HCT116 (cell line): ENCODE measurements at regions not wholly inside any gene's neighbourhood (a gene's known extent, or its start where the extent isn't known, plus 50 kb on each side); places are given as distances from the start of the nearest gene placed in this dataset.

Experiments used
- ATAC-seq: fragments of 200-7000 bp; cut with Tn5 transposase; 2 replicates; pipeline ENCODE4 v1.9.1; 2020; ENCODE audit warnings: mild to moderate bottlenecking, moderate library complexity
- BruUV-seq: library from RNA; stranded (reverse); fragments of 400-500 nt; replicated peaks from 2 replicates; lab custom pipeline; 2021; lab: Mats Ljungman, UMichigan
- CTCF ChIA-PET: fragments of 300-600 bp; sonication (Branson Sonifier 250); formaldehyde crosslinking; loops from one replicate; lab custom pipeline; 2021; ENCODE audit warnings: antibody characterized with exemption; lab: Charles Lee
- POLR2A ChIA-PET: fragments of 300-600, 350-600 bp; sonication (Branson Sonifier 250); formaldehyde crosslinking; loops from one replicate; lab custom pipeline; 2021; ENCODE audit warnings: antibody characterized with exemption; lab: Charles Lee
- RAD21 ChIA-PET, 2 experiments: fragments of 300-600 bp; sonication (Branson Sonifier 250); formaldehyde crosslinking; loops; one replicate each; lab custom pipeline; 2023; ENCODE audit warnings: low total read pairs in 2 of 2; ENCODE audit not compliant: uncharacterized antibody in 2 of 2, unreplicated experiment in 2 of 2, low non-redundant PET in 1 of 2; lab: Charles Lee
- DNase-seq: peaks from one replicate; pipeline ENCODE4 v3.0.0-alpha.2; 2010; ENCODE audit warnings: low read depth, low spot score
- H2AFZ ChIP-seq: fragments of 200-600 bp; shearing (Covaris generic), sonication (generic); 2 replicates; pipeline ENCODE4 v1.6.1; 2017; ENCODE audit warnings: low read depth, mixed run types, mixed read lengths, antibody characterized with exemption, low read length; ENCODE audit not compliant: poor library complexity, severe bottlenecking
- H3K27ac ChIP-seq: 2 replicates; pipeline ENCODE4 v1.5.1; 2012; ENCODE audit warnings: low read depth, low read length
- H3K27me3 ChIP-seq: fragments of 200-600 bp; sonication (generic); 2 replicates; pipeline ENCODE4 v1.6.1; 2016; ENCODE audit warnings: mixed run types, low read length, mixed read lengths; ENCODE audit not compliant: insufficient read depth
- H3K36me3 ChIP-seq, 2 experiments: fragments of 200-500 bp in 1 of 2; fragments of 200-600 bp in 1 of 2; sonication (Bioruptor generic) in 1 of 2; sonication (generic) in 1 of 2; 2 replicates each; pipeline versions ENCODE4 v1.5.1 to v1.6.1; 2014 to 2016; ENCODE audit warnings: low read length in 2 of 2, inconsistent platforms in 1 of 2, mixed read lengths in 1 of 2, mixed run types in 1 of 2; ENCODE audit not compliant: insufficient read depth in 2 of 2, control insufficient read depth in 1 of 2
- H3K4me1 ChIP-seq, 2 experiments: fragments of 200-600 bp in 1 of 2; sonication (generic) in 1 of 2; 2 replicates each; pipeline versions ENCODE4 v1.5.1 to v1.6.1; 2012 to 2017; ENCODE audit warnings: low read length in 2 of 2, inconsistent platforms in 1 of 2, mild to moderate bottlenecking in 1 of 2, mixed read lengths in 1 of 2, mixed run types in 1 of 2, moderate library complexity in 1 of 2; ENCODE audit not compliant: insufficient read depth in 2 of 2, control insufficient read depth in 1 of 2
- H3K4me2 ChIP-seq: fragments of 200-600 bp; sonication (generic); 2 replicates; pipeline ENCODE4 v1.6.1; 2017; ENCODE audit warnings: mixed run types, low read length, mixed read lengths
- H3K4me3 ChIP-seq, 2 experiments: fragments of 200-600 bp in 1 of 2; sonication (generic) in 1 of 2; replicated peaks in 1 of 2; 2 replicates each; pipeline ENCODE4 v1.5.1; 2011 to 2016; ENCODE audit warnings: low read length in 2 of 2, control low read depth in 1 of 2, low read depth in 1 of 2, mild to moderate bottlenecking in 1 of 2, mixed read lengths in 1 of 2, mixed run types in 1 of 2
- H3K79me2 ChIP-seq: fragments of 200-600 bp; sonication (generic); 2 replicates; pipeline ENCODE4 v1.6.1; 2017; ENCODE audit warnings: mild to moderate bottlenecking, mixed run types, low read length, moderate library complexity, mixed read lengths; ENCODE audit not compliant: insufficient read depth
- H3K9ac ChIP-seq: fragments of 200-600 bp; sonication (generic); 2 replicates; pipeline ENCODE4 v1.6.1; 2016; ENCODE audit warnings: low read length, mixed read lengths
- H3K9me2 ChIP-seq: fragments of 200-600 bp; sonication (generic), shearing (Covaris generic); 2 replicates; pipeline ENCODE4 v1.6.1; 2017; ENCODE audit warnings: mixed run types, mild to moderate bottlenecking, moderate library complexity; ENCODE audit not compliant: insufficient read depth
- H3K9me3 ChIP-seq, 2 experiments: fragments of 200-500 bp in 1 of 2; fragments of 200-600 bp in 1 of 2; sonication (Bioruptor generic) in 1 of 2; sonication (generic) in 1 of 2; 2 replicates each; pipeline ENCODE4 v1.6.1; 2014 to 2017; ENCODE audit warnings: low read length in 2 of 2, mixed read lengths in 2 of 2, inconsistent platforms in 1 of 2, low read depth in 1 of 2, mild to moderate bottlenecking in 1 of 2, mixed run types in 1 of 2, moderate library complexity in 1 of 2; ENCODE audit not compliant: control insufficient read depth in 1 of 2, insufficient read depth in 1 of 2
- H4K20me1 ChIP-seq: fragments of 200-600 bp; sonication (generic), shearing (Covaris generic); 2 replicates; pipeline ENCODE4 v1.6.1; 2017; ENCODE audit warnings: mixed run types, mild to moderate bottlenecking, moderate library complexity; ENCODE audit not compliant: insufficient read depth
- CBX3 ChIP-seq: IDR thresholded peaks from 2 replicates; pipeline ENCODE4 v1.6.1; 2012; ENCODE audit warnings: low read depth
- CEBPB ChIP-seq: IDR thresholded peaks from 2 replicates; pipeline ENCODE4 v1.6.1; 2012; ENCODE audit warnings: low read depth
- EGR1 ChIP-seq: IDR thresholded peaks from 2 replicates; pipeline ENCODE4 v1.6.1; 2012; ENCODE audit warnings: low read depth
- EZH2 ChIP-seq: fragments of 200-600 bp; sonication (generic); IDR thresholded peaks from 2 replicates; pipeline ENCODE4 v1.6.1; 2017; ENCODE audit warnings: antibody characterized with exemption, mixed run types
- FOSL1 ChIP-seq: IDR thresholded peaks from 2 replicates; pipeline ENCODE4 v1.6.1; 2012; ENCODE audit warnings: low read depth
- JUND ChIP-seq: IDR thresholded peaks from 2 replicates; pipeline ENCODE4 v1.6.1; 2012
- POLR2A ChIP-seq: IDR thresholded peaks from 2 replicates; pipeline ENCODE4 v1.7.0; 2011; ENCODE audit warnings: borderline replicate concordance; ENCODE audit not compliant: insufficient read depth, insufficient read length; ENCODE audit errors: extremely low read depth
- POLR2AphosphoS5 ChIP-seq: IDR thresholded peaks from 2 replicates; pipeline ENCODE4 v1.6.1; 2011; ENCODE audit warnings: mild to moderate bottlenecking, low read depth, low read length, moderate library complexity
- RAD21 ChIP-seq: IDR thresholded peaks from 2 replicates; pipeline ENCODE4 v1.6.1; 2012; ENCODE audit warnings: low read depth, mild to moderate bottlenecking
- SIN3A ChIP-seq: IDR thresholded peaks from 2 replicates; pipeline ENCODE4 v1.6.1; 2012; ENCODE audit warnings: low read depth
- SP1 ChIP-seq: IDR thresholded peaks from 2 replicates; pipeline ENCODE4 v1.6.1; 2012; ENCODE audit warnings: low read depth
- TCF7L2 ChIP-seq: IDR thresholded peaks from 2 replicates; pipeline ENCODE4 v1.7.0; 2011; ENCODE audit warnings: borderline replicate concordance, inconsistent platforms; ENCODE audit not compliant: insufficient read depth, insufficient read length; ENCODE audit errors: extremely low read depth
- YY1 ChIP-seq: IDR thresholded peaks from 2 replicates; pipeline ENCODE4 v1.6.1; 2011; ENCODE audit warnings: low read length, low read depth, moderate library complexity, mild to moderate bottlenecking; ENCODE audit not compliant: insufficient replicate concordance; ENCODE audit errors: extremely low read depth
- ZFX ChIP-seq: fragments of 450-650 bp; IDR thresholded peaks from 2 replicates; pipeline ENCODE4 v1.6.1; 2017
- ZNF274 ChIP-seq: fragments of 200-500 bp; sonication (Bioruptor generic); IDR thresholded peaks from 2 replicates; pipeline ENCODE4 v1.6.1; 2014; ENCODE audit warnings: mild to moderate bottlenecking, low read depth, low read length, inconsistent platforms
- intact Hi-C: fragments of 100-400 bp; cut with micrococcal nuclease; formaldehyde crosslinking; loops from 2 replicates; pipeline ENCODE4 v1.10.0; 2022
- TF ChIP-seq, protein P1 (sequence below): IDR thresholded peaks from 2 replicates; pipeline ENCODE4 v1.6.1; 2012; ENCODE audit warnings: low read depth
- TF ChIP-seq, protein P2 (sequence below): IDR thresholded peaks from 2 replicates; pipeline ENCODE4 v1.6.1; 2012
- TF ChIP-seq, protein P3 (sequence below): IDR thresholded peaks from 2 replicates; pipeline ENCODE4 v1.6.1; 2012
- TF ChIP-seq, protein P4 (sequence below): IDR thresholded peaks from 2 replicates; pipeline ENCODE4 v1.6.1; 2011; ENCODE audit warnings: mild to moderate bottlenecking, low read length, moderate library complexity; ENCODE audit not compliant: insufficient replicate concordance; ENCODE audit errors: extremely low read depth

DNA sequence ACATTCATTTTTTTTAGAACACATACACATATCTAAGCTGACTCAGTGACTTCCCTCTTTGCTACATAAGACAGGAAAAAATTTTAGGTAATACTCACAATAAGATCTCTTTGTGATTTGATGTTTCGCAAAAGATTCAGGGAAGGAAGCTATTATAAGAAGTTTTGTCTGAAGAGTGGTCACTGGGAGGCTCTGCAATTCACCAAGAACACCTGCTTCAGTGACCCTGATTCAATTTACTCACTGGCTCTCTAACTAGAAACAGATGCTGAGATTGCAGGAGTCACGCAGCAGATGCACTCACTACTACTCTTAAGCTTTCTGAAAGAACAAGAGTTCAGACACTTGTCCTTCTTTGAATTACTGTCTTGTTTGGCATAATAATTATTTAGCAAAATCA, 193.6 kb upstream of the DDI1 start:
- H3K27ac ChIP-seq: no peak overlapping the region
- H3K4me3 ChIP-seq: no peak overlapping the region
- no TSS peak for BruUV-seq
- intact Hi-C loops: no loop called here
- H3K36me3 ChIP-seq: no peaks in the 10 kb centered on the region
- H2AFZ ChIP-seq: no peak overlapping the region
- no peaks in the 10 kb centered on the region for H3K9me2 ChIP-seq
- ChIA-PET RAD21 (no interaction called here), CTCF (no interaction called here), POLR2A (no interaction called here)
- no peaks in the 10 kb centered on the region for H3K27me3 ChIP-seq
- H3K9me3 ChIP-seq: no peaks in the 10 kb centered on the region
- H3K79me2 ChIP-seq: no peaks in the 10 kb centered on the region
- H3K4me1 ChIP-seq: no peaks in the 10 kb centered on the region
- no peak overlapping the region for H3K9ac ChIP-seq
- no peak for ATAC-seq
- TF ChIP-seq ZNF274 (no peak), ZFX (no peak), RAD21 (no peak), POLR2A (no peak), EGR1 (no peak), EZH2 (no peak), YY1 (no peak), TCF7L2 (no peak), SIN3A (no peak), JUND (no peak), CEBPB (no peak), CBX3 (no peak), POLR2AphosphoS5 (no peak), FOSL1 (no peak), SP1 (no peak)
- TF ChIP-seq, protein P1, sequence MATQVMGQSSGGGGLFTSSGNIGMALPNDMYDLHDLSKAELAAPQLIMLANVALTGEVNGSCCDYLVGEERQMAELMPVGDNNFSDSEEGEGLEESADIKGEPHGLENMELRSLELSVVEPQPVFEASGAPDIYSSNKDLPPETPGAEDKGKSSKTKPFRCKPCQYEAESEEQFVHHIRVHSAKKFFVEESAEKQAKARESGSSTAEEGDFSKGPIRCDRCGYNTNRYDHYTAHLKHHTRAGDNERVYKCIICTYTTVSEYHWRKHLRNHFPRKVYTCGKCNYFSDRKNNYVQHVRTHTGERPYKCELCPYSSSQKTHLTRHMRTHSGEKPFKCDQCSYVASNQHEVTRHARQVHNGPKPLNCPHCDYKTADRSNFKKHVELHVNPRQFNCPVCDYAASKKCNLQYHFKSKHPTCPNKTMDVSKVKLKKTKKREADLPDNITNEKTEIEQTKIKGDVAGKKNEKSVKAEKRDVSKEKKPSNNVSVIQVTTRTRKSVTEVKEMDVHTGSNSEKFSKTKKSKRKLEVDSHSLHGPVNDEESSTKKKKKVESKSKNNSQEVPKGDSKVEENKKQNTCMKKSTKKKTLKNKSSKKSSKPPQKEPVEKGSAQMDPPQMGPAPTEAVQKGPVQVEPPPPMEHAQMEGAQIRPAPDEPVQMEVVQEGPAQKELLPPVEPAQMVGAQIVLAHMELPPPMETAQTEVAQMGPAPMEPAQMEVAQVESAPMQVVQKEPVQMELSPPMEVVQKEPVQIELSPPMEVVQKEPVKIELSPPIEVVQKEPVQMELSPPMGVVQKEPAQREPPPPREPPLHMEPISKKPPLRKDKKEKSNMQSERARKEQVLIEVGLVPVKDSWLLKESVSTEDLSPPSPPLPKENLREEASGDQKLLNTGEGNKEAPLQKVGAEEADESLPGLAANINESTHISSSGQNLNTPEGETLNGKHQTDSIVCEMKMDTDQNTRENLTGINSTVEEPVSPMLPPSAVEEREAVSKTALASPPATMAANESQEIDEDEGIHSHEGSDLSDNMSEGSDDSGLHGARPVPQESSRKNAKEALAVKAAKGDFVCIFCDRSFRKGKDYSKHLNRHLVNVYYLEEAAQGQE: no peak
- TF ChIP-seq, protein P2, sequence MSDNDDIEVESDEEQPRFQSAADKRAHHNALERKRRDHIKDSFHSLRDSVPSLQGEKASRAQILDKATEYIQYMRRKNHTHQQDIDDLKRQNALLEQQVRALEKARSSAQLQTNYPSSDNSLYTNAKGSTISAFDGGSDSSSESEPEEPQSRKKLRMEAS: no peak
- TF ChIP-seq, protein P3, sequence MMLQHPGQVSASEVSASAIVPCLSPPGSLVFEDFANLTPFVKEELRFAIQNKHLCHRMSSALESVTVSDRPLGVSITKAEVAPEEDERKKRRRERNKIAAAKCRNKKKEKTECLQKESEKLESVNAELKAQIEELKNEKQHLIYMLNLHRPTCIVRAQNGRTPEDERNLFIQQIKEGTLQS: no peak
- TF ChIP-seq, protein P4, sequence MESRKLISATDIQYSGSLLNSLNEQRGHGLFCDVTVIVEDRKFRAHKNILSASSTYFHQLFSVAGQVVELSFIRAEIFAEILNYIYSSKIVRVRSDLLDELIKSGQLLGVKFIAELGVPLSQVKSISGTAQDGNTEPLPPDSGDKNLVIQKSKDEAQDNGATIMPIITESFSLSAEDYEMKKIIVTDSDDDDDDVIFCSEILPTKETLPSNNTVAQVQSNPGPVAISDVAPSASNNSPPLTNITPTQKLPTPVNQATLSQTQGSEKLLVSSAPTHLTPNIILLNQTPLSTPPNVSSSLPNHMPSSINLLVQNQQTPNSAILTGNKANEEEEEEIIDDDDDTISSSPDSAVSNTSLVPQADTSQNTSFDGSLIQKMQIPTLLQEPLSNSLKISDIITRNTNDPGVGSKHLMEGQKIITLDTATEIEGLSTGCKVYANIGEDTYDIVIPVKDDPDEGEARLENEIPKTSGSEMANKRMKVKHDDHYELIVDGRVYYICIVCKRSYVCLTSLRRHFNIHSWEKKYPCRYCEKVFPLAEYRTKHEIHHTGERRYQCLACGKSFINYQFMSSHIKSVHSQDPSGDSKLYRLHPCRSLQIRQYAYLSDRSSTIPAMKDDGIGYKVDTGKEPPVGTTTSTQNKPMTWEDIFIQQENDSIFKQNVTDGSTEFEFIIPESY: no peak
- no peak for DNase-seq
- no peaks in the 10 kb centered on the region for H4K20me1 ChIP-seq
- H3K4me2 ChIP-seq: no peak overlapping the region
